ENCODE measurements at regions not wholly inside any gene's neighbourhood (a gene's known extent, or its start where the extent isn't known, plus 50 kb on each side); places are given as distances from the start of the nearest gene placed in this dataset.

DNA sequence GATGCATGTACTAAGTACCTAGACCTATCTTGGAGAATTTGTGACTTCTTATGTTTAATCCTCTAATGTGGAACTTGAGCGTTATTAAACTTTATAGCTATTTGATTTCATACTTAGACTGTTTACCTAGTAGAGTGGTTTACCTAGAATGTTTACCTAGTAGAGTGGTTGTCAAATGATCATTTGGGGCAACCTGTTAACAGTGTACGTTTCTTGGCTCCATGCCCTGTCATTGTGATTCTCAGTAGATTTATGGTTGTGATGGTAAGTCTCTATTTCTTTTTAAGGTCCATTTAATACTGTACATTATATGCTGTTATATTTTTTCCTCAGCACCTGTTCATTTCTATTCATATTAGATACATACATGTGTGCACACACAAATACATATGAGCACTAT, 233.0 kb upstream of the MAD2L1 start:
- CTCF ChIA-PET = no interaction called here
- Histone ChIP-seq H3K27me3 (ENCODE audit: insufficient read depth, low read depth) (no peaks in the 10 kb centered on the region), H3K79me2 (ENCODE audit: low read depth) (no peaks in the 10 kb centered on the region), H4K20me1 (ENCODE audit: insufficient read depth) (no peaks in the 10 kb centered on the region), H3K4me2 (no peak overlapping the region), H3F3A (ENCODE audit: insufficient read depth, low read depth) (no peaks in the 10 kb centered on the region), H3K9me3 (ENCODE audit: insufficient read depth, low read depth) (no peaks in the 10 kb centered on the region), H3K4me3 (no peak overlapping the region), H3K27ac (no peak overlapping the region), H2AFZ (no peak overlapping the region), H3K36me3 (ENCODE audit: low read depth) (no peaks in the 10 kb centered on the region), H3K4me1 (replicated peaks; ENCODE audit: insufficient read depth) (no peaks in the 10 kb centered on the region), H3K9me2 (ENCODE audit: insufficient read depth) (peaks cover 3% of the 10 kb centered on the region; the same call in 1 of the 2 replicates)
- BruUV-seq (replicated peaks) = no TSS peak
- no peak for DNase-seq
- TF ChIP-seq EZH2 (IDR thresholded peaks at IDR 0.05; ENCODE audit: low read depth) = no peak
- TF ChIP-seq, protein P1, sequence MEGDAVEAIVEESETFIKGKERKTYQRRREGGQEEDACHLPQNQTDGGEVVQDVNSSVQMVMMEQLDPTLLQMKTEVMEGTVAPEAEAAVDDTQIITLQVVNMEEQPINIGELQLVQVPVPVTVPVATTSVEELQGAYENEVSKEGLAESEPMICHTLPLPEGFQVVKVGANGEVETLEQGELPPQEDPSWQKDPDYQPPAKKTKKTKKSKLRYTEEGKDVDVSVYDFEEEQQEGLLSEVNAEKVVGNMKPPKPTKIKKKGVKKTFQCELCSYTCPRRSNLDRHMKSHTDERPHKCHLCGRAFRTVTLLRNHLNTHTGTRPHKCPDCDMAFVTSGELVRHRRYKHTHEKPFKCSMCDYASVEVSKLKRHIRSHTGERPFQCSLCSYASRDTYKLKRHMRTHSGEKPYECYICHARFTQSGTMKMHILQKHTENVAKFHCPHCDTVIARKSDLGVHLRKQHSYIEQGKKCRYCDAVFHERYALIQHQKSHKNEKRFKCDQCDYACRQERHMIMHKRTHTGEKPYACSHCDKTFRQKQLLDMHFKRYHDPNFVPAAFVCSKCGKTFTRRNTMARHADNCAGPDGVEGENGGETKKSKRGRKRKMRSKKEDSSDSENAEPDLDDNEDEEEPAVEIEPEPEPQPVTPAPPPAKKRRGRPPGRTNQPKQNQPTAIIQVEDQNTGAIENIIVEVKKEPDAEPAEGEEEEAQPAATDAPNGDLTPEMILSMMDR (conservative IDR thresholded peaks at IDR 0.05) = no peak
- POLR2A ChIA-PET (ENCODE audit: unreplicated experiment) = no interaction called here
- intact Hi-C loops (cut with micrococcal nuclease; ENCODE audit: unreplicated experiment) = no loop called here

DNA sequence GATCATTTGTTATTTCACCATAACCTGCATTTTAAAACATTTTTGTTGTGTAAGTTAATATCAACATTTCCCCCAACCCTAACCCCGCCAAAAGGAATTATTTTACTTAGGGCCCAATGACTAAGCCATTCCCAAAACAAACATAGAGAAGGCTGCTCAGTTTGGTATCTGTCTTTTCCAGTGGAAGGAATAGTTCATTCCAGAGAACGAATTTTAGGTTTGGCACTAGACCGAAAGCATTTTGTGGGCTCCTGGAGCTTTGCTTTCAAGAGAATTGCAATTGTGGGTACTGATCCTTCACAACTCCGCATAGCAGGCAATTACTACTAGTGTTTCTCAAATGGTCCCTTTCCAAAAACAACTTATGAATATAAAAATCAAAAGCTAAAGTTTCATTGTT, 226.7 kb upstream of the MAD2L1 start:
- no peaks in the 10 kb centered on the region for H3K9me3 ChIP-seq (ENCODE audit: insufficient read depth, low read depth)
- POLR2A ChIA-PET (ENCODE audit: unreplicated experiment) = no interaction called here
- H3K27ac ChIP-seq = no peak overlapping the region
- no peaks in the 10 kb centered on the region for H4K20me1 ChIP-seq (ENCODE audit: insufficient read depth)
- no peaks in the 10 kb centered on the region for H3K36me3 ChIP-seq (ENCODE audit: low read depth)
- CTCF ChIA-PET = no interaction called here
- no peak overlapping the region for H2AFZ ChIP-seq
- no peak overlapping the region for H3K4me3 ChIP-seq
- intact Hi-C loops (cut with micrococcal nuclease; ENCODE audit: unreplicated experiment) = no loop called here
- no peaks in the 10 kb centered on the region for H3K4me1 ChIP-seq (replicated peaks; ENCODE audit: insufficient read depth)
- no peak overlapping the region for H3K4me2 ChIP-seq
- no peaks in the 10 kb centered on the region; the same call in 1 of the 2 replicates for H3K9me2 ChIP-seq (ENCODE audit: insufficient read depth)
- H3K79me2 ChIP-seq (ENCODE audit: low read depth) = no peaks in the 10 kb centered on the region
- no peak for DNase-seq
- no peaks in the 10 kb centered on the region for H3F3A ChIP-seq (ENCODE audit: insufficient read depth, low read depth)
- TF ChIP-seq, protein P1 (conservative IDR thresholded peaks at IDR 0.05) = no peak
- no peak for TF ChIP-seq EZH2 (IDR thresholded peaks at IDR 0.05; ENCODE audit: low read depth)
- no TSS peak for BruUV-seq (replicated peaks)
- H3K27me3 ChIP-seq (ENCODE audit: insufficient read depth, low read depth) = no peaks in the 10 kb centered on the region

DNA sequence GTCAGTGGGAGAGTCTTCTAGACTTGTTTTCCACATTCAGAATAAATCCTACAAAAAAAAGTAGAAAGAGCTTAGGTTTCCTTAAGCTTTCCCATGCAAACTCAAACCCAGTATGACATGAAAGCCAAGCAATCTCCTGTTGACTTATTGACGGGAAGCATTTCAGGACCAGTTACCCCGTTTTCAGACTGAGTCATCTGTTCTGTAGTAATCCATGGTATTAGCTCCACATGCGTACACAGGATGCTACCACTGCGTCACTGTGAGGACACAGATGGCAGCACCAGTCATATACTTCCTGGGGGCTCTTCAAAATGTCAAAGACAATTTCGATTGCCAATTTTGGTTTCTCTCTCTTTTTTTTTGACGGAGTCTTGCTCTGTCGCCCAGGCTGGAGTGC, 224.9 kb upstream of the MAD2L1 start:
- DNase-seq = no peak
- Histone ChIP-seq H3K4me3 (no peak overlapping the region), H2AFZ (no peak overlapping the region), H3K36me3 (ENCODE audit: low read depth) (no peaks in the 10 kb centered on the region), H3K9me2 (ENCODE audit: insufficient read depth) (no peaks in the 10 kb centered on the region; the same call in 1 of the 2 replicates), H3K9me3 (ENCODE audit: insufficient read depth, low read depth) (no peaks in the 10 kb centered on the region), H3K4me2 (no peak overlapping the region), H3F3A (ENCODE audit: insufficient read depth, low read depth) (no peaks in the 10 kb centered on the region), H3K27me3 (ENCODE audit: insufficient read depth, low read depth) (no peaks in the 10 kb centered on the region), H4K20me1 (ENCODE audit: insufficient read depth) (no peaks in the 10 kb centered on the region), H3K4me1 (replicated peaks; ENCODE audit: insufficient read depth) (no peaks in the 10 kb centered on the region), H3K79me2 (ENCODE audit: low read depth) (no peaks in the 10 kb centered on the region), H3K27ac (no peak overlapping the region)
- no TSS peak for BruUV-seq (replicated peaks)
- ChIA-PET CTCF (no interaction called here), POLR2A (ENCODE audit: unreplicated experiment) (no interaction called here)
- no peak for TF ChIP-seq EZH2 (IDR thresholded peaks at IDR 0.05; ENCODE audit: low read depth)
- TF ChIP-seq, protein P1 (conservative IDR thresholded peaks at IDR 0.05) = no peak
- intact Hi-C loops (cut with micrococcal nuclease; ENCODE audit: unreplicated experiment) = no loop called here
